ENCODE measurements at regions not wholly inside any gene's neighbourhood (a gene's known extent, or its start where the extent isn't known, plus 50 kb on each side); places are given as distances from the start of the nearest gene placed in this dataset.
"Not testable (repeated sequence)": the region's sequence is repeated elsewhere in the genome, so short reads cannot be mapped to it uniquely, and the experiment has no call there.

GRCh38 chr18:61637905-61638595 is 254.8 kb downstream of the RNF152 start:
- TF ChIP-seq CTCF (IDR thresholded peaks at IDR 0.05; ENCODE audit: unreplicated experiment): no peak
- Mint-ChIP-seq H3K4me3 (no peak overlapping the region), H3K9me3 (no peaks in the 10 kb centered on the region), H3K36me3 (no peaks in the 10 kb centered on the region), H3K27me3 (ENCODE audit: low read depth) (no peaks in the 10 kb centered on the region), H3K4me1 (peaks cover 9% of the 10 kb centered on the region), H3K27ac (no peak overlapping the region)
- no peak for DNase-seq (ENCODE audit: low spot score in 2 of 2, unreplicated experiment in 2 of 2)

GRCh38 chr18:61637319-61637718 is 255.5 kb downstream of the RNF152 start:
- no peak overlapping the region for H3K27ac Mint-ChIP-seq
- H3K36me3 Mint-ChIP-seq: no peaks in the 10 kb centered on the region
- no peaks in the 10 kb centered on the region for H3K9me3 Mint-ChIP-seq
- no peak for TF ChIP-seq CTCF (IDR thresholded peaks at IDR 0.05; ENCODE audit: unreplicated experiment)
- no peak overlapping the region for H3K4me3 Mint-ChIP-seq
- peaks cover 9% of the 10 kb centered on the region for H3K4me1 Mint-ChIP-seq
- H3K27me3 Mint-ChIP-seq (ENCODE audit: low read depth): no peaks in the 10 kb centered on the region
- DNase-seq (ENCODE audit: low spot score in 2 of 2, unreplicated experiment in 2 of 2): no peak

GRCh38 chr18:61635901-61636528 is 256.8 kb downstream of the RNF152 start:
- Mint-ChIP-seq H3K9me3 (no peaks in the 10 kb centered on the region), H3K4me1 (peaks cover 9% of the 10 kb centered on the region), H3K27ac (no peak overlapping the region), H3K4me3 (no peak overlapping the region), H3K27me3 (ENCODE audit: low read depth) (no peaks in the 10 kb centered on the region), H3K36me3 (no peaks in the 10 kb centered on the region)
- DNase-seq (ENCODE audit: low spot score in 2 of 2, unreplicated experiment in 2 of 2): peak in 1 of 2 experiments; percentile 62
- TF ChIP-seq CTCF (IDR thresholded peaks at IDR 0.05; ENCODE audit: unreplicated experiment): peak; percentile 65

- H3K4me1 Mint-ChIP-seq: no peaks in the 10 kb centered on the region
- no peak for DNase-seq (ENCODE audit: low spot score in 2 of 2, unreplicated experiment in 2 of 2)
- no peaks in the 10 kb centered on the region for H3K27me3 Mint-ChIP-seq (ENCODE audit: low read depth)
- no peak overlapping the region for H3K27ac Mint-ChIP-seq
- H3K36me3 Mint-ChIP-seq: peaks cover 11% of the 10 kb centered on the region
- peaks cover 27% of the 10 kb centered on the region for H3K9me3 Mint-ChIP-seq
- no peak overlapping the region for H3K4me3 Mint-ChIP-seq
- TF ChIP-seq CTCF (IDR thresholded peaks at IDR 0.05; ENCODE audit: unreplicated experiment): no peak
Measured at GRCh38 chr18:61628085-61628484, 264.7 kb downstream of the RNF152 start.

GRCh38 chr18:61624631-61625030 is 268.2 kb downstream of the RNF152 start:
- not testable (repeated sequence) for H3K4me3 Mint-ChIP-seq; H3K4me1 Mint-ChIP-seq; H3K27ac Mint-ChIP-seq; DNase-seq (ENCODE audit: low spot score in 2 of 2, unreplicated experiment in 2 of 2); H3K27me3 Mint-ChIP-seq (ENCODE audit: low read depth)
- Mint-ChIP-seq H3K9me3 (peaks cover 44% of the 10 kb centered on the region), H3K36me3 (peaks cover 11% of the 10 kb centered on the region)

GRCh38 chr18:61619783-61620182 is 273.0 kb downstream of the RNF152 start:
- Mint-ChIP-seq H3K27me3 (ENCODE audit: low read depth) (no peaks in the 10 kb centered on the region), H3K9me3 (peaks cover 42% of the 10 kb centered on the region), H3K36me3 (peaks cover 6% of the 10 kb centered on the region), H3K4me1 (no peaks in the 10 kb centered on the region), H3K4me3 (no peak overlapping the region), H3K27ac (no peak overlapping the region)
- no peak for DNase-seq (ENCODE audit: low spot score in 2 of 2, unreplicated experiment in 2 of 2)
- TF ChIP-seq CTCF (IDR thresholded peaks at IDR 0.05; ENCODE audit: unreplicated experiment): no peak
